H1 (cell line): ENCODE measurements at regions not wholly inside any gene's neighbourhood (a gene's known extent, or its start where the extent isn't known, plus 50 kb on each side); places are given as distances from the start of the nearest gene placed in this dataset.

Experiments used
- EP300 ChIP-seq, 2 experiments: IDR thresholded peaks; 1 replicate in 1 of 2; 2 replicates in 1 of 2; pipeline ENCODE4 v1.6.1; 2011 to 2012; ENCODE audit warnings: low read depth in 2 of 2, low read length in 2 of 2, mild to moderate bottlenecking in 2 of 2, borderline replicate concordance in 1 of 2, inconsistent platforms in 1 of 2, moderate library complexity in 1 of 2
- TF ChIP-seq, protein P1 (sequence below): fragments of 300-600 bp; sonication (generic); IDR thresholded peaks from 2 replicates; pipeline ENCODE4 v1.7.1; 2012; ENCODE audit warnings: low read length, moderate library complexity, mild to moderate bottlenecking, inconsistent platforms; ENCODE audit not compliant: insufficient replicate concordance

DNA sequence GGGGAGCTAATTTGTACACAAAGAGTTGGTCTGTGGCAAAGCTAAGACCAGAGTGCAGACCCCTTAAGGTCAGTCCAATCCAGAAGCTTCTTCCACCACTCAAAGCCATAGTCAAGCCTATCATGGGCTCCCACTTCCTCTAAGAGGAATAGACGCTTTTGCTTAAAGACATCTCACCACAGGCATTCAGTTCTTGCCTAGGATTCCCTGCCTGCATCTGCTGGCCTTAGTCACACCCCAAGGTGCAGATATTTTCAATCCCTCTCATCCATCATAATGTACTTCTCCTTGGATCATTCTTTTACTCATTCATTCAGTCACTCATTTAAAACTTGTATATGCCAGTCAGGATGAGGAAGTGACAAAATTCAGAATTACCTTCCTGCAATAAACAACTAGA lies 179.6 kb upstream of the STT3B start (continued):
- TF ChIP-seq, protein P1, sequence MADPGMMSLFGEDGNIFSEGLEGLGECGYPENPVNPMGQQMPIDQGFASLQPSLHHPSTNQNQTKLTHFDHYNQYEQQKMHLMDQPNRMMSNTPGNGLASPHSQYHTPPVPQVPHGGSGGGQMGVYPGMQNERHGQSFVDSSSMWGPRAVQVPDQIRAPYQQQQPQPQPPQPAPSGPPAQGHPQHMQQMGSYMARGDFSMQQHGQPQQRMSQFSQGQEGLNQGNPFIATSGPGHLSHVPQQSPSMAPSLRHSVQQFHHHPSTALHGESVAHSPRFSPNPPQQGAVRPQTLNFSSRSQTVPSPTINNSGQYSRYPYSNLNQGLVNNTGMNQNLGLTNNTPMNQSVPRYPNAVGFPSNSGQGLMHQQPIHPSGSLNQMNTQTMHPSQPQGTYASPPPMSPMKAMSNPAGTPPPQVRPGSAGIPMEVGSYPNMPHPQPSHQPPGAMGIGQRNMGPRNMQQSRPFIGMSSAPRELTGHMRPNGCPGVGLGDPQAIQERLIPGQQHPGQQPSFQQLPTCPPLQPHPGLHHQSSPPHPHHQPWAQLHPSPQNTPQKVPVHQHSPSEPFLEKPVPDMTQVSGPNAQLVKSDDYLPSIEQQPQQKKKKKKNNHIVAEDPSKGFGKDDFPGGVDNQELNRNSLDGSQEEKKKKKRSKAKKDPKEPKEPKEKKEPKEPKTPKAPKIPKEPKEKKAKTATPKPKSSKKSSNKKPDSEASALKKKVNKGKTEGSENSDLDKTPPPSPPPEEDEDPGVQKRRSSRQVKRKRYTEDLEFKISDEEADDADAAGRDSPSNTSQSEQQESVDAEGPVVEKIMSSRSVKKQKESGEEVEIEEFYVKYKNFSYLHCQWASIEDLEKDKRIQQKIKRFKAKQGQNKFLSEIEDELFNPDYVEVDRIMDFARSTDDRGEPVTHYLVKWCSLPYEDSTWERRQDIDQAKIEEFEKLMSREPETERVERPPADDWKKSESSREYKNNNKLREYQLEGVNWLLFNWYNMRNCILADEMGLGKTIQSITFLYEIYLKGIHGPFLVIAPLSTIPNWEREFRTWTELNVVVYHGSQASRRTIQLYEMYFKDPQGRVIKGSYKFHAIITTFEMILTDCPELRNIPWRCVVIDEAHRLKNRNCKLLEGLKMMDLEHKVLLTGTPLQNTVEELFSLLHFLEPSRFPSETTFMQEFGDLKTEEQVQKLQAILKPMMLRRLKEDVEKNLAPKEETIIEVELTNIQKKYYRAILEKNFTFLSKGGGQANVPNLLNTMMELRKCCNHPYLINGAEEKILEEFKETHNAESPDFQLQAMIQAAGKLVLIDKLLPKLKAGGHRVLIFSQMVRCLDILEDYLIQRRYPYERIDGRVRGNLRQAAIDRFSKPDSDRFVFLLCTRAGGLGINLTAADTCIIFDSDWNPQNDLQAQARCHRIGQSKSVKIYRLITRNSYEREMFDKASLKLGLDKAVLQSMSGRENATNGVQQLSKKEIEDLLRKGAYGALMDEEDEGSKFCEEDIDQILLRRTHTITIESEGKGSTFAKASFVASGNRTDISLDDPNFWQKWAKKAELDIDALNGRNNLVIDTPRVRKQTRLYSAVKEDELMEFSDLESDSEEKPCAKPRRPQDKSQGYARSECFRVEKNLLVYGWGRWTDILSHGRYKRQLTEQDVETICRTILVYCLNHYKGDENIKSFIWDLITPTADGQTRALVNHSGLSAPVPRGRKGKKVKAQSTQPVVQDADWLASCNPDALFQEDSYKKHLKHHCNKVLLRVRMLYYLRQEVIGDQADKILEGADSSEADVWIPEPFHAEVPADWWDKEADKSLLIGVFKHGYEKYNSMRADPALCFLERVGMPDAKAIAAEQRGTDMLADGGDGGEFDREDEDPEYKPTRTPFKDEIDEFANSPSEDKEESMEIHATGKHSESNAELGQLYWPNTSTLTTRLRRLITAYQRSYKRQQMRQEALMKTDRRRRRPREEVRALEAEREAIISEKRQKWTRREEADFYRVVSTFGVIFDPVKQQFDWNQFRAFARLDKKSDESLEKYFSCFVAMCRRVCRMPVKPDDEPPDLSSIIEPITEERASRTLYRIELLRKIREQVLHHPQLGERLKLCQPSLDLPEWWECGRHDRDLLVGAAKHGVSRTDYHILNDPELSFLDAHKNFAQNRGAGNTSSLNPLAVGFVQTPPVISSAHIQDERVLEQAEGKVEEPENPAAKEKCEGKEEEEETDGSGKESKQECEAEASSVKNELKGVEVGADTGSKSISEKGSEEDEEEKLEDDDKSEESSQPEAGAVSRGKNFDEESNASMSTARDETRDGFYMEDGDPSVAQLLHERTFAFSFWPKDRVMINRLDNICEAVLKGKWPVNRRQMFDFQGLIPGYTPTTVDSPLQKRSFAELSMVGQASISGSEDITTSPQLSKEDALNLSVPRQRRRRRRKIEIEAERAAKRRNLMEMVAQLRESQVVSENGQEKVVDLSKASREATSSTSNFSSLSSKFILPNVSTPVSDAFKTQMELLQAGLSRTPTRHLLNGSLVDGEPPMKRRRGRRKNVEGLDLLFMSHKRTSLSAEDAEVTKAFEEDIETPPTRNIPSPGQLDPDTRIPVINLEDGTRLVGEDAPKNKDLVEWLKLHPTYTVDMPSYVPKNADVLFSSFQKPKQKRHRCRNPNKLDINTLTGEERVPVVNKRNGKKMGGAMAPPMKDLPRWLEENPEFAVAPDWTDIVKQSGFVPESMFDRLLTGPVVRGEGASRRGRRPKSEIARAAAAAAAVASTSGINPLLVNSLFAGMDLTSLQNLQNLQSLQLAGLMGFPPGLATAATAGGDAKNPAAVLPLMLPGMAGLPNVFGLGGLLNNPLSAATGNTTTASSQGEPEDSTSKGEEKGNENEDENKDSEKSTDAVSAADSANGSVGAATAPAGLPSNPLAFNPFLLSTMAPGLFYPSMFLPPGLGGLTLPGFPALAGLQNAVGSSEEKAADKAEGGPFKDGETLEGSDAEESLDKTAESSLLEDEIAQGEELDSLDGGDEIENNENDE, result no peak
- no peak for TF ChIP-seq EP300 (IDR thresholded peaks at IDR 0.05; ENCODE audit: borderline replicate concordance in 1 of 2, low read depth in 2 of 2, low read length in 2 of 2)
- TF ChIP-seq, all 59 proteins: peak for 0
